GM21515 (cell line): ENCODE measurements at regions not wholly inside any gene's neighbourhood (a gene's known extent, or its start where the extent isn't known, plus 50 kb on each side); places are given as distances from the start of the nearest gene placed in this dataset.

Experiments used
- ATAC-seq: cut with Tn5 transposase; IDR thresholded peaks from one replicate; pipeline ENCODE4 v1.9.1; 2021; ENCODE audit not compliant: unreplicated experiment

DNA sequence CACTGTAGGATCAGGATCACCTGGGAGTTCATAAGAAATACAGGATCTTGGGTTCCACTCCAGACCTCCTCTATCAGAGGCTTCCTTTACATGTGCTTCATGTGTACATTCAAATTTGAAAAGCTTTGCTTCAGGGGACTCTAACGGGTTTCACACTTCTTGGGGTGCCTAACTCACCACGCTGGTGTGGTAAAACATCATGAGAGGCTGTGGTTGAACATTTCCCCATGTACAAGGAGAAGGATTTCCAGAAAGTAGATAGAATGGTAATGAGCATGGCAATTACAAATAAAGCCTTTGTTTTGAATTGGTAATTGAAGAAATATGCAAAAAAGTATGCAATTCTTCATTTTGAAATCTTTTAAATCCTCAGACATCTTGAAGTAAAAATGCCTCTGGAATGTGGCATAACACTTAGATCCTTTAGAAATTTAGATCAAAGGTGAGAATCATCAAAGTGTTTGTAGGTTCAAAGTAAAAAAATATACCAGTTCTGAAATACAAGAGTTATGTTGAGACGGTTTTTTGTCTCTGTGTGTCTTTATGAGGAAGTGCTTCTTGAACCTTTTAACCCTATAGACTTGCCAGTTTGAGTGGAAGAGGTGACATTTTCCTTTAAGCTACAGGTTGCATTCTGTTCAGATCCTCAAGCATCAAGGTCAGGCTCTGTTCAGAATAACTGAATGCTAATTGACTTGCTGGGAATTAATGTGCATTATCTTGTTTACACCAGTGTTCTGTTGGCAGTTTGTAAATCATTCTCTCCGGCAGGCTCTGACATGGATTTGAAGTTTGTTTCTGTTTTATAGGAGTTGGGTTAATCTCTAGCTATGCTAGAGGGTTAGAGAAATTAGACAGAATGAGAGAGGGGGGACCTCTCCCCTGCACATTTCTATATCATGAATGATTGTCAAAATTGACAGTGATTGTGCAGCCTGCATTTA, 415.3 kb downstream of the MAN2A1 start:
- ATAC-seq, result no peak

DNA sequence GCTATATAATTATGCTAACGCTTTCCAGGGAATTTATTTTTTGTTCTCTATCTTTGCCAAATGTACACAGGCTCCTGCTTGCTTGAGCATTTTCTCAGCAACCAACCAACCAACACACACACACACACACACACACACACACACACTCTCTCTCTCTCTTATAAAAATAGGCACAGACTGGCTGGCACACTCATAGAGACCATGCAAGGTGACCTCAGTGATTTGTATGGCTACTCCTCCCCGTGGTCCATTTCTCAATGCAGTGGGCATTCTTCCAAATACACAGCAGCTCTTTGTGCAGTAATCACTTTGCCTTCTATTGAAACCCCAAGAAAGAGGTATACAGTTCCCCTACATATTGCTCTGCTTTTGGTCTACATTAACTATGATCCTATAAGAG, 416.0 kb downstream of the MAN2A1 start:
- ATAC-seq, result no peak

DNA sequence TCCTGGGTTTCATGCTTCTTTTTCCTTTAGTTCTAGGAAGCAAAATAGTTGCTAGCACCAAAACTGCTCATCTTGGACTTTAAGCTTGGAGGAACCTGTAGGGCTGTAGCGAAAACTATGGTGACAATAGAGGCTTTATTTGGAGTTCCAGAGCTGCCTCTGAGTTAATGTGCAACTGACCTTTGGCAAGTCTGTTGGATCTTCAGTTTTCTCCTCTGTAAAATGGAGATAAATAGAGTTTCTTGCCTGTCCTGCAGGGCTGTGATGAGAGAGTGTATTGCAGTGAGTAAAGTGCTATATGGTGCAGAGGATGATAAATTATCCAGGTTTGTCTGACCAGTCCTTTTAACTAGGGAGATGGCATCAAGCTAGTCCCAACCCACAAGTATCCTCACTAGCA, 417.0 kb downstream of the MAN2A1 start:
- no peak for ATAC-seq

DNA sequence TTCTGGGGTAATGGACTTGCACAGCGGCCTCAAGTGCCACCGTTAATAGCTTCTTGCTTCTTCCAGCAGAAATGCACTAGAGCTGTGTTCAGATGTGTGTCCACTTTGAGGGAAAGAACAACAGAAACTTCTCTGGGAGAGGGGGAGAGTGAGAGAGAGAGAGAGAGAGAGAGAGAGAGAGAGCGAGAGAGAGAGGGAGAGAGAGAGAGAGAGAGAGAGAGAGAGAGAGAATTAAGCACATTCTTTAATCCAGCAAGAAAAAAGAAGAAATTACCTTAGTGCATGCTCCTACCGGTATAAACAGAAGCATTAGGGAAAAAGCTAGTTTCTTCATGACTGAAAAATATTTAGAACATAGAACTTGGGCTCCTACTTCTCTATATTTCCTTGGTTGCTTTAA, 418.8 kb downstream of the MAN2A1 start:
- no peak for ATAC-seq

DNA sequence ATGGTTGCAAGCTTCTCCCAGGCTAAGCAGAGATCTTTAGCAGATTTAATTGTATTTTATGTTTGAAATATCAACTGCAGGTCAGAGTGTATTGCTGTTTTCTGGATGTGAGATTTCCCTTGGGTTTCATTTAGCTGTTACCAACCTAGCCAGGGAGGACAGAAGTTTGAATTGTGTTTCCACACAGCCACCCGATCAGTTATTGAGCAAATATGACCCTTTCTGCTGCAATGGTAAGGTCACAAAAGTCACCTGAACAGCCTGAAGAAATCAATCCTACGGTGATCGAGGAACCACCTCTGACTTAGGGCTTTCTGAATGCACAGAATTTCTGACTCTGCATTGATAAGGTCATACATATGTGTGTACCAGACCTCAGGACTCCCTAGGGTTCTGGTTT, 419.9 kb downstream of the MAN2A1 start:
- ATAC-seq, result no peak

DNA sequence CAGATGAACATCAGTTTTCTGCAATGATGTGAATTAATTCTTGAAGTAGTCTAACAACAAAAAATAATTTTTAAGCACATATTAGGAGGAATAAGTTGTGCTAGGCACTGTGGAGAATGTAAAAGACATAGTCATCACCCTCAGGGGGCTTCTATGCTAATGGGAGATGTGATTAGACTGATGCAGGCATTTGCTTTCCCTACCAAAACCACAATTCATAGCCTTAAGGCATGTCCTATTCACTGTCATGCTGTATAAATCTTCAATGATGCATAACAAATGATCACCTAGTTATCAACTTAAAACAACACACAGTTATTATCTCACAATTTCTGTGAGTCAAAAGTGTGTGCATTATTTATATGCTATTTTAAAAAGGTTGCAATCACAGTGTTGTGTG, 422.6 kb downstream of the MAN2A1 start:
- ATAC-seq, result no peak

DNA sequence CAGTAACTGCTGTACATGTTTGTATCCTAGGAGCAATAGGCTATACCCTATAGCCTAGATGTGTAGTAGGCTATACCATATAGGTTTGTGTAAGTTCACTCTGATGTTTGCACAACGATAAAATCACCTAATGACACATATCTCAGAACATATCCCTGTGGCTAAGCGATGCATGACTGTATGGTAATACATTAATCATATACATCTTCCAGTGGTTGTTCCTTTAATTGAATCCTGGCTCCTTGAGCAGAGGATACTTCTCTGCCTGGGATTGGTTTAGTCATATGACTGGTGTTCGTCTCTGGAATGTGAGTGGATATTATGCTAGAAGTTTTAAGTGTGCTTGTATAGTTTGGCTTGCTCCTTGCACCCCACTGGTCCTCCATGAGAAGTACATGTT, 425.8 kb downstream of the MAN2A1 start:
- ATAC-seq, result no peak

DNA sequence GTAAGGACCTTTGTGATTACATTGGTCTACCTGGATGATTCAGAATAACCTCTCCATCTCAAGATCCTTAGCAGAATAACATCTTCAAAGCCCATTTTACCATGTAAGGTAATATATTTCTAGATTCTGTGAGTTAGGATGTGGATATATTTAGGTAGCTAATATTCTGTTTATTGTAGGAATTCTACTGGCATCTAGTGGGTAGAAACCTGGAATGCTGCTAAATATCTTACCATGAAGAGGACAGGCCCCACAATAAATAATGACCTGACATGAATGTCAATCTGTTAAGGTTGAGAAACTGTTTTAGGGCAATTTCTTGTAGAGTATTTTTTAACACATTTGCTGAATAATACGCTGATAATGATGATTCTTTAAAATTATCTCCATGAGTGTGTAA, 426.8 kb downstream of the MAN2A1 start:
- ATAC-seq, result no peak

DNA sequence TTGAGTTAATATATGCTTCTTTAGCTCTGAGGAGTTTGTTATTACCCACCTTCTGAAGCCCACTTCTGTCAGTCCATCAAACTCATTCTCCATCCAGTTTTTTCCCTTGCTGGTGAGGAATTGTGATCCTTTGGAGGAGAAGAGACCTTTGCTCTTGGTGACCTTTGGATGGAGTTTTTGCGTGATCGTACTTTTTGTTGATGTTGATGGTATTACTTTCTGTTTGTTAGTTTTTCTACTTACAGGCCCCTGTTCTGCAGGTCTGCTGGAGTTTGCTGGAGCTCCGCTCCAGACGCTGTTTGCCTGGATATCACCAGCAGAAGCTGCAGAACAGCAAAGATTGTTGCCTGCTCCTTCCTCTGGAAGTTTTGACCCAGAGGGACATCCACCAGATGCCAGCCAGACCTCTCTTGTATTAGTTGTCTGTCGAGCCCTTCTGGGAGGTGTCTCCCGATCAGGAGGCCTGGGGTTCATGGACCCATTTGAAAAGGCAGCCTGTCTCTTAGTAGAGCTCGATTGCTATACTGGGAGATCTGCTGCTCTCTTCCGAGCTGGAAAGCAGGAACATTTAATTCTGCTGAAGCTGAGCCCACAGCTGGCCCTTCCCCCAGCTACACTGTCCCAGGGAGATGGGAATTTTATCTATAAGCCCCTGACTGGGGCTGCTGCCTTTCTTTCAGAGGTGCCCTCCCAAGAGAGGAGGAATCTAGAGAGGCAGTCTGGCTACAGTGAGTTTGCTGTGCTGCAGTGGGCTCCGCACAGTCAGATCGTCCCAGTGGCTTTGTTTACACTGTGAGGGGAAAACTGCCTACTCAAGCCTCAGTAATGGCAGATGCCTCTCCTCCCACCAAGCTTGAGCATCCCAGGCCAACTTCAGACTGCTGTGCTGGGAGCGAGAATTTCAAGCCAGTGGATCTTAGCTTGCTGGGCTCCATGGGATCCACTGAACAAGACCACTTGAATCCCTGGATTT, 445.5 kb downstream of the MAN2A1 start:
- ATAC-seq, result no peak

DNA sequence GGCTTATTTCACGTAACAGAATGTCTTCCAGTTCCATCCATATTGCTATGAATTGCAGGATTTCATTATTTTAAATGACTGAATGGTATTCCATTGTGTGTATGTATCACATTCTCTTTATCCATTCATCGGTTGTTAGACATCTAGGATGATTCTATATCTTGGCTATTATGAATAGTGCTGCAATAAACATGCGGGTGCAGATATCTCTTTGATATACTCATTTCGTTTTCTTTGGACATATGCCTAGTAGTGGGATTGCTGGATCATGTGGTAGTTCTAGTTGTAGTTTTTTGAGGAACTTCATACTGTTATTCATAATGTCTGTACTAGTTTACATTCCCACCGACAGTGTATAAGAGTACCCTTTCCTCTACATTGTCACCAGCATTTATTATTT, 460.5 kb downstream of the MAN2A1 start:
- no peak for ATAC-seq

DNA sequence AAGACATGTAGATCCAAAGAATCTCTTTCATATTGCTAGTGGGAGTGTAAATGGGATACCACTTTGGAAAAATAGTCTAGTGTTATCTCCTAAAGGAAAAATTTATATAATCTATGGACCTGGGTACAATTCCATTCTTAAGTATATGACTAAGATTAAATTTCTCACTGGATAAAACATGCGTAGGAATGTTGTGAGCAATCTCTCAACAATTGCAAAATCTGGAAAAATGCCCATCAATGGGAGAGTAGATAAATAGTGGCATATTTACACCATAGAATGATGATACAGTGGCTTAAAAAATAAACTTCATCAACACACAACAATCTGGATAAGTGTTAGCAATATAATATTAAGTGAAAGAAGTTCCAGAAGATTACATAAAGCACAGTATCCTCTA, 469.5 kb downstream of the MAN2A1 start:
- ATAC-seq, result no peak

DNA sequence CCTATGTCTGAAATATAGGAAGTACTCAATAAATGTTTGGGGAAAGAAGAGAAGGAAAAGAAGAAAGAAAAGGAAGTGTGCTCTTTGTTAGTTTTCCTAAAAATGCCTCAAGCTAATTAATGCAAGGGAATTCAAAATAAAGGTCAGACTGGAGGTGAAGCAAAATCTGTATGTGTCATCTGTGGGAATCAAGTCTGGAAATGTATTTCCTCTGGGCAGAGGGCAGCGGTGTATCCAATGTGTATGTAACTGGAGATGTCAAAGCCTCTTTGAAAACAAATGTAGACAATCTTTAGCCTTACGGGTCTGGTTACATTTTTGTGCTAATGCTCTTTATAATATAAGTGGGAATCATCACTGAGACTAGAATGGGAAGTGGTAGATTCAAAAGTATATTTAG, 471.4 kb downstream of the MAN2A1 start:
- no peak for ATAC-seq

DNA sequence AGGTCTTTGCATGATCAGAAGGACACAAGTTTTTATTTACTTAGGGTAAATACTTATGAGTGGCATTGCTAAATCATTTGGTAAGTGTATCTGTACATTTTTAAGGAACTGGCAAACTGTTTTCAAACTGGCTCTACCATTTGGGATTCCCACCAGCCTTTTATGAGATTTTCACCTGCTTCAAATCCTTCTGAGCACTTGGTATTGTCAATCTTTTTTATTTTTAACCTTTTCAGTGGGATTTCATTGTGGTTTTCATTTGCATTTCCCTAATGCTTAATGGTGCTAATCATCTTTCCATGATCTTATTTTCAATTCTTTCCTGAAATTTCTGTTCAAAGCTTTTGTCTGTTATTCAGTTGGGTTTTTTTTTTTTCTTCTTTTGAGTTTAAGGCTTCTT, 475.6 kb downstream of the MAN2A1 start:
- no peak for ATAC-seq

DNA sequence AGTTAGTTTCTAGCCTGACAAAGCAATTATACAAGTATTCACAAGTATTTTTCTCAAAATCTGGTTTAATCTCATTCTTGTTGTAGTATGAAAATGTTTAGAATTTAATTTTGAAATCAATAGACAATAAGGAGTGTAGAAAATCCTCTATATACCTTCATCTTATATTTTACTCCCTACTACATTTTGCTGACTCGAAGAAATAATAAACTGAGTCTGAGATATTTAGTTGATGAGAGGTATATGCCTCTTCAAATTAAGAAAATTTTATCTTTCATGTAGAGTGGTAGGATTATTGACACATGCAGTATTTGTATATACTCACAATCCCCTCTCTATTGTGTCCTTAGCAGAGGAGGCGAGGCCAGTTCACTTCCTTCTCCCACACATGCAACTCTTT, 477.7 kb downstream of the MAN2A1 start:
- no peak for ATAC-seq

DNA sequence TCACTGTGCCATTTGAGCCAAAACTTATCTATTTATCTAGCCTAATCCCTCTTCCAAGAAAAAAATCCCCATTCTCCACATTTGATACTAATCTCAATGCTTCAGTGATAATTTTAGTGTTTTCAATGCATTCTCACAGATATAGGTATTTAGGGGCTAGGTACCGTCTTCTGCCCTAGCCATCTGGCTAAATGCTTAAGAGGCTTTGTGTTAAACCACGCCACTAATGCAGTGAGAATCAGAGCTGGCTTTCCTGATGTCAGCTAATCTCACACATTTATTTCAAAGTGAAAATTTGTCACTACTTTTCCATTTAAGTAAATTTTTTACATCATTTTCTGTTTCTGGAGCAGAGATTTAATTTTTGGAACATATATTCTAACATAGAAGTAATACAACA, 479.7 kb downstream of the MAN2A1 start:
- no peak for ATAC-seq

DNA sequence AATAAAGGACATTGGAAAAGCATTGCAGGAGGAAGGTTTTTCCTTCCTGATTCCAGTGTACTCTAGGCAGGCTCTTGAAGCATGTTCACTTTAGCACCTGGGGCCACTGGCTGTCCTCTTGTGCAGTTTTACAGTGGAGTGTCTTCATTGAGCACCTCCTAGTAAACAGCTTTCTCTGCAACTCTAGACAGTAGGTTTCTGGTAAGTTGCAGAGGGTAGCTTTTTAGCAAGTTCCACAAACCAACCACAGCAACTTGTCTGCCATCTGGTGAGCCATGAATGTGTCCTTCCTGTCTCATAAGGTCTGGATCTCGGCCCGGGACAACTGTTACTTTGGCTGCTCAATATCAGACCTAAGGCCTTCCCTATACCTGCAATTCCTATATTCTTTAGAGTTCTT, 488.0 kb downstream of the MAN2A1 start:
- ATAC-seq, result no peak

DNA sequence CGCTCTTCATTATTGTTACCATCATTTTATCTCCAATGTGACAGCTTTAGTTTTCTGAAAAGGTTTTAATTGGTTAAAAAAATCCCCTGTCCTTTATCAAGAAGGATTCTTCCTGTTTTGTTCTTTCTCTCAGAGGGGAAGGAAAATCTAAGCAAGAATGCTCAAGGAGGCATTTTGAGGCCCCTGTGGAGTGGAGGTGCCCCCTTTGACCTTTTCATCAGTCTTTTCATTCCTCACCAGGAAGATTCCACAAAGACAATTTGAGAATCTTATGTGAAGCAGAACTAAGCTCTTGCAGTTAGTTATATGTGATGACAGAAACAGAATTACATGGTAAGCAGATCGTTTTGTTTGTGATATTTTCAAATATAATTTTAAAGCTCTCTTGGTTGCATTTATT, 489.6 kb downstream of the MAN2A1 start:
- no peak for ATAC-seq

DNA sequence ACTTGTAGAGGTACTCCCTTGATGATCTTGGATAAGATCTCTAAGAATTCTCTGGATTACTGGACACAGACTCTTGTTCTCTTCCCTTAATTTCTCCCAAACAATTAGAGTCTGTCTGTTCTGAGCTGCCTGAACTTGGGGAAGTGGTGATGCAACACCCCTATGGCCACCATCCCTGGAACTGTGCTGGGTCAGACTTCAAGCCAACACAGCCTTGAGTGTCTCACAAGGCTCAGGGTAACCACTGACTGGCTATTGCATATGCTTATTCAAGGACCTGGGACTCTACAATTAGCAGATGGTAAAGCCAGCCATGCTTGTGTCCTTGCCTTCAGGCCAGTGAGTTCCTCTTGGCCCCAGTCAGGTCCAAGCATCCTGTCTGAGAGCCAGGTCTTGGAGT, 504.5 kb downstream of the MAN2A1 start:
- no peak for ATAC-seq

DNA sequence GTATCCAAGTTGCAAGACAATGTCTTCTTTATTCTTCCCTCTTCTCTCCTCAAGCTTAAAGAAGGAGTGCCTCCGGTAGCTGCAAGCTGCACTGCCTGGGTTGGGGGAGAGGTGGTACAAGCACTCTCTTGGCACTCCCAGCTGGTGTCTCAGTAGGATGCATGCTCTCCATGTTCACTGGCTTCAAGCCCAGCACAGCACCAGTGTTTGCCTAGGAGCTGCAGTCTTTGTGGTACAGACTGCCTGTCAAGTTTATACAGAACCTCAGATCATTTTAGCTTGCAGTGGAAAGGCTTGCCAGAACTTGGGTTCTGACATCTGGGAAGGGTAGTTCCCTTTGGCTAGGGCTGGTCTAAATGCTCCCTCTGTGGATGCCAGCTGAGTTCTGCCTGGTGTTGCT, 505.6 kb downstream of the MAN2A1 start:
- no peak for ATAC-seq

DNA sequence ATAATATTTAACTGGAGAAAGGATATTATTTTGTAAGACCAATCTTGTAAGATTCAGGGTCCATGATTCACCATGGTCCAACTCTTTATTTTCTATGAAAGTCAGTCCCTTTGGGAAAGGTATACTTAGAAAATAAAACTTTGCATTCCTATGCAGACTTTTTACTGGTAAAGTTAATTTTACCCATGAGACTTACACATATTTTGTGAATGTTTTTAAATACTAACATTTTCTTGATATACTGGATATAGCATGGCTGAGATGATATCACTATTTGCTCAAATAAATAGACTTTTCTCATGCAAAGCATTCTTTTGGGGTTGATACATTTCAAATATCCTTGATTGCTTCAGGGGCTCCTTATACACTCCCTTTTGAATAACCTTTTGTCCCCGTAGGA, 512.1 kb downstream of the MAN2A1 start:
- ATAC-seq, result no peak

DNA sequence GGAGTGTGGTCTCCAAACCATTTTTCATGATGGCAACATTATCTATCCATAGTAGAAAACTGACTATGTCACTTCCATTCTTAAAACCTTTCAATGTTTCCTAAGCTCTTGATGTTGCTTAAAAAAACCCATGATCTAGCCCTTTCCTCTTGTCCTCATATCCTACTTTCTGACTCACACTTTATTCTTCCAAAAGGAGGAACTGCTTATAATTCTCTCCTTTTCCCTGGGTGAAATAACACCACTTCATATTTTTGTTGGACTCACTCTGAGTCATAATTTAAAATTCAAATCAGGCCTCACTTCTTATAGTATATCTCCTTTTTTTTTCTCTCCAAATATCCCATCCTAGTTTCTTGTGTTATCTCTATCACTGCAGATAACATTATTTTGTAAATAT, 513.9 kb downstream of the MAN2A1 start:
- ATAC-seq, result no peak

DNA sequence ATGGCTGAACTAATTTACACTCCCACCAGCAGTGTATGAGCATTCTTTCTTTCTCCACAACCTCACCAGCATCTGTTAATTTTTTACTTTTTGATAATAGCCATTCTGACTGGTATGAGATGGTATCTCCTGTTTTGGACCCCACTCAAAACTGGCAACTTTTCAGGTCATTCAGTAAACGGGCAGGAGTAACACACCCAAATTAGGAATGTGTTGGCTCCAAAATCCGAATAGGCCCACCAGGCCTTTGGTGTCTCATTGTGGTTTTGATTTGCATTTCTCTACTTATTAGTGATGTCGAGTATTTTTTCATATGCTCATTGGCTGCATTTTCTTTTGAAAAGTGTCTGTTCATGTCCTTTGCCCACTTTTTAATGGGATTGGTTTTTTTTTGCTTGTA, 517.1 kb downstream of the TMEM232 start:
- ATAC-seq, result no peak
